H9 (cell line): ENCODE measurements at regions not wholly inside any gene's neighbourhood (a gene's known extent, or its start where the extent isn't known, plus 50 kb on each side); places are given as distances from the start of the nearest gene placed in this dataset.
"Not testable (repeated sequence)": the region's sequence is repeated elsewhere in the genome, so short reads cannot be mapped to it uniquely, and the experiment has no call there.

Source experiments
- DNase-seq: peaks from one replicate; pipeline ENCODE4 v3.0.0-alpha.2; 2017
- H2AFZ ChIP-seq: one replicate; pipeline ENCODE4 v1.6.1; 2013; ENCODE audit warnings: mild to moderate bottlenecking, low read length, control low read depth, moderate library complexity
- H2AK5ac ChIP-seq: 2 replicates; pipeline ENCODE4 v1.6.1; 2013; ENCODE audit warnings: low read length, control low read depth, mixed read lengths; ENCODE audit not compliant: insufficient read length
- H2BK120ac ChIP-seq: one replicate; pipeline ENCODE4 v1.6.1; 2013; ENCODE audit warnings: low read depth, mild to moderate bottlenecking, low read length, control low read depth, inconsistent platforms; ENCODE audit not compliant: poor library complexity, severe bottlenecking
- H2BK12ac ChIP-seq: 2 replicates; pipeline ENCODE4 v1.6.1; 2013; ENCODE audit warnings: low read length, control low read depth, mixed read lengths, low read depth; ENCODE audit not compliant: insufficient read length
- H2BK15ac ChIP-seq: 2 replicates; pipeline ENCODE4 v1.6.1; 2013; ENCODE audit warnings: low read depth, low read length, control low read depth
- H2BK20ac ChIP-seq: one replicate; pipeline ENCODE4 v1.6.1; 2013; ENCODE audit warnings: low read depth, mild to moderate bottlenecking, low read length, control low read depth, inconsistent platforms; ENCODE audit not compliant: poor library complexity, severe bottlenecking
- H2BK5ac ChIP-seq: 2 replicates; pipeline ENCODE4 v1.6.1; 2013; ENCODE audit warnings: low read length, control low read depth, mixed read lengths; ENCODE audit not compliant: insufficient read length
- H3K14ac ChIP-seq: 2 replicates; pipeline ENCODE4 v1.6.1; 2013; ENCODE audit warnings: low read length, control low read depth; ENCODE audit not compliant: insufficient read depth
- H3K18ac ChIP-seq: 2 replicates; pipeline ENCODE4 v1.6.1; 2013; ENCODE audit warnings: low read depth, mild to moderate bottlenecking, mixed read lengths, low read length, control low read depth; ENCODE audit not compliant: insufficient read length
- H3K23ac ChIP-seq: 2 replicates; pipeline ENCODE4 v1.6.1; 2013; ENCODE audit warnings: low read length, control low read depth, mixed read lengths, low read depth; ENCODE audit not compliant: insufficient read length
- H3K23me2 ChIP-seq: 2 replicates; pipeline ENCODE4 v1.6.1; 2013; ENCODE audit warnings: low read depth, mild to moderate bottlenecking, mixed read lengths, low read length, control low read depth; ENCODE audit not compliant: insufficient read length, poor library complexity, severe bottlenecking
- H3K27ac ChIP-seq: 2 replicates; pipeline ENCODE4 v1.5.1; 2013; ENCODE audit warnings: low read length, control low read depth, mixed read lengths, low read depth; ENCODE audit not compliant: insufficient read length
- H3K27me3 ChIP-seq: 2 replicates; pipeline ENCODE4 v1.6.1; 2013; ENCODE audit warnings: low read length, control low read depth, inconsistent platforms; ENCODE audit not compliant: insufficient read depth
- H3K4ac ChIP-seq: 2 replicates; pipeline ENCODE4 v1.6.1; 2013; ENCODE audit warnings: low read depth, mild to moderate bottlenecking, control low read depth, inconsistent platforms, low read length, moderate library complexity
- H3K4me1 ChIP-seq: 2 replicates; pipeline ENCODE4 v1.6.1; 2013; ENCODE audit warnings: low read length, control low read depth, inconsistent platforms; ENCODE audit not compliant: insufficient read depth
- H3K4me2 ChIP-seq: 2 replicates; pipeline ENCODE4 v1.6.1; 2013; ENCODE audit warnings: low read length, control low read depth, mixed read lengths; ENCODE audit not compliant: insufficient read length, insufficient read depth
- H3K56ac ChIP-seq: 2 replicates; pipeline ENCODE4 v1.6.1; 2013; ENCODE audit warnings: low read depth, mild to moderate bottlenecking, mixed read lengths, low read length, control low read depth; ENCODE audit not compliant: insufficient read length
- H3K79me1 ChIP-seq: 2 replicates; pipeline ENCODE4 v1.6.1; 2013; ENCODE audit warnings: low read depth, mild to moderate bottlenecking, moderate library complexity, low read length, control low read depth, inconsistent platforms; ENCODE audit not compliant: insufficient read depth, poor library complexity, severe bottlenecking
- H3K79me2 ChIP-seq: 2 replicates; pipeline ENCODE4 v1.6.1; 2013; ENCODE audit warnings: low read length, control low read depth, inconsistent platforms; ENCODE audit not compliant: insufficient read depth
- H3K9ac ChIP-seq: 2 replicates; pipeline ENCODE4 v1.6.1; 2013; ENCODE audit warnings: low read length, control low read depth, mixed read lengths; ENCODE audit not compliant: insufficient read length; ENCODE audit errors: extremely low read depth
- H3K9me3 ChIP-seq: one replicate; pipeline ENCODE4 v1.6.1; 2013; ENCODE audit warnings: low read depth, low read length, inconsistent platforms; ENCODE audit not compliant: control insufficient read depth
- H3T11ph ChIP-seq: one replicate; pipeline ENCODE4 v1.6.1; 2013; ENCODE audit warnings: mild to moderate bottlenecking, low read length, control low read depth, inconsistent platforms
- H4K20me1 ChIP-seq: one replicate; pipeline ENCODE4 v1.6.1; 2013; ENCODE audit not compliant: control insufficient read depth, insufficient read length, insufficient read depth
- H4K5ac ChIP-seq: 2 replicates; pipeline ENCODE4 v1.6.1; 2013; ENCODE audit warnings: low read depth, mild to moderate bottlenecking, mixed read lengths, low read length, control low read depth; ENCODE audit not compliant: insufficient read length
- H4K8ac ChIP-seq: replicated peaks from 2 replicates; pipeline ENCODE4 v1.6.1; 2013; ENCODE audit warnings: low read length, control low read depth, mixed read lengths, low read depth; ENCODE audit not compliant: insufficient read length
- H4K91ac ChIP-seq: 2 replicates; pipeline ENCODE4 v1.6.1; 2013; ENCODE audit warnings: low read depth, mild to moderate bottlenecking, moderate library complexity, mixed read lengths, low read length, control low read depth; ENCODE audit not compliant: insufficient read length
- H3K27ac Mint-ChIP-seq, 3 experiments: 2 replicates in 2 of 3; 3 replicates in 1 of 3; pipeline ENCODE4 v1.8.0; 2020 to 2021; ENCODE audit warnings: mixed read lengths in 3 of 3, mild to moderate bottlenecking in 1 of 3, moderate library complexity in 1 of 3
- H3K27me3 Mint-ChIP-seq: 2 replicates; pipeline ENCODE4 v1.8.0; 2021; ENCODE audit warnings: low read depth, mild to moderate bottlenecking, moderate library complexity, mixed read lengths
- H3K36me3 Mint-ChIP-seq, 3 experiments: 2 replicates in 2 of 3; 3 replicates in 1 of 3; pipeline ENCODE4 v1.8.0; 2020 to 2021; ENCODE audit warnings: low read depth in 3 of 3, mixed read lengths in 3 of 3; ENCODE audit not compliant: insufficient read depth in 1 of 3
- H3K4me1 Mint-ChIP-seq, 2 experiments: 2 replicates each; pipeline ENCODE4 v1.8.0; 2020; ENCODE audit warnings: mixed read lengths in 2 of 2
- H3K4me3 Mint-ChIP-seq, 2 experiments: 2 replicates in 1 of 2; 3 replicates in 1 of 2; pipeline ENCODE4 v1.8.0; 2020 to 2021; ENCODE audit warnings: mild to moderate bottlenecking in 2 of 2, mixed read lengths in 2 of 2, moderate library complexity in 1 of 2
- H3K9me3 Mint-ChIP-seq, 2 experiments: 2 replicates in 1 of 2; 3 replicates in 1 of 2; pipeline ENCODE4 v1.8.0; 2020; ENCODE audit warnings: mild to moderate bottlenecking in 2 of 2, mixed read lengths in 2 of 2, moderate library complexity in 1 of 2
- CTCF ChIP-seq: fragments of 200-600 bp; sonication (generic); conservative IDR thresholded peaks from 3 replicates; pipeline ENCODE4 v1.8.0; 2021; ENCODE audit warnings: antibody characterized with exemption, mild to moderate bottlenecking
- WGBS: extraction: QIAGEN DNeasy Blood & Tissue Kit; methylation state at CpG from one replicate; pipeline ENCODE4 v1.1.7; 2013; ENCODE audit warnings: missing lambda C conversion rate, low lambda C conversion rate, mixed read lengths; ENCODE audit not compliant: insufficient read length; ENCODE audit errors: extremely low coverage; 5-methylcytosine and 5-hydroxymethylcytosine counted together

GRCh38 chr3:148556664-148557063 is 141.0 kb upstream of the AGTR1 start:
- Histone ChIP-seq H3K18ac (no peak overlapping the region), H3K23me2 (no peaks in the 10 kb centered on the region), H4K8ac (no peak overlapping the region), H3K4ac (no peak overlapping the region), H2BK15ac (no peak overlapping the region), H3K56ac (no peak overlapping the region), H3K4me1 (no peaks in the 10 kb centered on the region), H2BK120ac (no peak overlapping the region), H3K27ac (no peak overlapping the region), H3K27me3 (no peaks in the 10 kb centered on the region), H3K9me3 (no peaks in the 10 kb centered on the region), H2AFZ (no peak overlapping the region), H2BK20ac (no peak overlapping the region), H2BK5ac (no peak overlapping the region), H3K79me2 (no peaks in the 10 kb centered on the region), H4K5ac (no peak overlapping the region), H2AK5ac (no peak overlapping the region), H3K14ac (no peak overlapping the region), H3K4me2 (no peak overlapping the region), H4K20me1 (no peaks in the 10 kb centered on the region), H4K91ac (no peak overlapping the region), H3T11ph (no peak overlapping the region), H3K79me1 (no peaks in the 10 kb centered on the region), H2BK12ac (no peak overlapping the region), H3K23ac (no peak overlapping the region), H3K9ac (no peak overlapping the region)
- no peaks in the 10 kb centered on the region; a peak in 1 of 5 replicates for H3K9me3 Mint-ChIP-seq
- no peaks in the 10 kb centered on the region; a peak in 1 of 7 replicates for H3K36me3 Mint-ChIP-seq
- DNase-seq = no peak
- 0 out of 4 replicates have a peak, but pooled peaks cover 0 to 3% of the 10 kb centered on the region in 2 experiments for H3K4me1 Mint-ChIP-seq
- H3K4me3 Mint-ChIP-seq = no peak overlapping the region
- H3K27me3 Mint-ChIP-seq = no peaks in the 10 kb centered on the region
- WGBS = no CpG with 5 or more reads among the region's 1 CpG
- no peak for TF ChIP-seq CTCF
- no peak overlapping the region for H3K27ac Mint-ChIP-seq

- H2AK5ac ChIP-seq, H2AFZ ChIP-seq, H3K23me2 ChIP-seq, H3K4me1 ChIP-seq, DNase-seq, H3K4me2 ChIP-seq, H3K79me1 ChIP-seq, H3K27me3 Mint-ChIP-seq, H3K9ac ChIP-seq, H3K56ac ChIP-seq, H3K27ac Mint-ChIP-seq, H3K27me3 ChIP-seq, H2BK12ac ChIP-seq, H3K9me3 Mint-ChIP-seq, H3K4me1 Mint-ChIP-seq, H4K8ac ChIP-seq, H3K27ac ChIP-seq, H3K4me3 Mint-ChIP-seq, H3T11ph ChIP-seq, H3K14ac ChIP-seq, H2BK15ac ChIP-seq, H3K36me3 Mint-ChIP-seq, H2BK20ac ChIP-seq, H3K4ac ChIP-seq, H3K9me3 ChIP-seq, H2BK120ac ChIP-seq, H4K5ac ChIP-seq, H3K79me2 ChIP-seq, H3K23ac ChIP-seq, H2BK5ac ChIP-seq, H4K20me1 ChIP-seq, H4K91ac ChIP-seq, H3K18ac ChIP-seq: not testable (repeated sequence)
- WGBS = no CpG with 5 or more reads among the region's 3 CpGs
These were observed 120.1 kb upstream of the AGTR1 start for GRCh38 chr3:148577579-148577978.
